Adrenal gland (tissue), 5 donors: ENCODE measurements at regions not wholly inside any gene's neighbourhood (a gene's known extent, or its start where the extent isn't known, plus 50 kb on each side); places are given as distances from the start of the nearest gene placed in this dataset.
"Not testable (repeated sequence)": the region's sequence is repeated elsewhere in the genome, so short reads cannot be mapped to it uniquely, and the experiment has no call there.

Experiments used
- CTCF ChIP-seq, 6 experiments: fragments of 450-650 bp in 4 of 6; fragments of 200-600 bp in 2 of 6; sonication (generic) in 1 of 6; IDR thresholded peaks; 1 replicate in 5 of 6; 2 replicates in 1 of 6; pipeline versions ENCODE4 v1.5.1 to v1.8.0; 2016 to 2021; ENCODE audit warnings: antibody characterized with exemption in 6 of 6, mild to moderate bottlenecking in 2 of 6, moderate library complexity in 1 of 6
- POLR2A ChIP-seq, 2 donors: fragments of 450-650 bp; IDR thresholded peaks; one replicate each; pipeline ENCODE4 v1.6.1; 2017; ENCODE audit warnings: antibody characterized with exemption in 2 of 2, mild to moderate bottlenecking in 2 of 2, moderate library complexity in 1 of 2
- donor health status: DM: no; HTN: no; CAD: no.

- TF ChIP-seq CTCF, POLR2A (IDR thresholded peaks at IDR 0.05): not testable (repeated sequence)
These were observed 53.5 kb upstream of the PLCB4 start for GRCh38 chr20:9015232-9015983.
